HG03558 (cell line): ENCODE measurements at regions not wholly inside any gene's neighbourhood (a gene's known extent, or its start where the extent isn't known, plus 50 kb on each side); places are given as distances from the start of the nearest gene placed in this dataset.
"Not testable (repeated sequence)": the region's sequence is repeated elsewhere in the genome, so short reads cannot be mapped to it uniquely, and the experiment has no call there.

Experiments used
- ATAC-seq: cut with Tn5 transposase; IDR thresholded peaks from one replicate; pipeline ENCODE4 v1.9.1; 2021; ENCODE audit warnings: moderate number of reproducible peaks; ENCODE audit not compliant: unreplicated experiment; ENCODE audit errors: extremely low read depth

GRCh38 chr2:153532140-153532539 is 53.6 kb upstream of the RPRM start:
- no peak for ATAC-seq

DNA sequence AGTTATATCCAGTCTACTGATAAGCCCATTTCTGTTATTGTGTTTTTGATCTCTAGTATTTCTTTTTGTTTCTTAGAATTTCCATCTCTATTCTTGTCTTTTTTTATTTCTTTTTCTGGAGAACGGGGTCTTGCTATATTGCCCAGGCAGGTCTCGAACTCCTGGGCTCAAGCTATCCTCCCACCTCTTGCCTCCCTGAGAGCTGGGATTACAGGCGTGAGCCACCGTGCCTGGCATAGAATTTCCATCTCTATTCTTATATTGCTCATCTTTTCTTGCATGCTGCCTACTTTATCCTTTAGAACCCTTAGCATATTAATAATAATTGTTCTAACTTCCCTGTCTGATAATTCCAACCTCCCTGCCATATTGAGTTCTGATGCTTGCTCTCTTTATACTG is 55.2 kb upstream of the RPRM start:
- not testable (repeated sequence) for ATAC-seq

GRCh38 chr2:153534590-153534989 is 56.0 kb upstream of the RPRM start:
- ATAC-seq: not testable (repeated sequence)

- ATAC-seq: no peak
Measured at GRCh38 chr2:153536115-153536514, 57.6 kb upstream of the RPRM start.

DNA sequence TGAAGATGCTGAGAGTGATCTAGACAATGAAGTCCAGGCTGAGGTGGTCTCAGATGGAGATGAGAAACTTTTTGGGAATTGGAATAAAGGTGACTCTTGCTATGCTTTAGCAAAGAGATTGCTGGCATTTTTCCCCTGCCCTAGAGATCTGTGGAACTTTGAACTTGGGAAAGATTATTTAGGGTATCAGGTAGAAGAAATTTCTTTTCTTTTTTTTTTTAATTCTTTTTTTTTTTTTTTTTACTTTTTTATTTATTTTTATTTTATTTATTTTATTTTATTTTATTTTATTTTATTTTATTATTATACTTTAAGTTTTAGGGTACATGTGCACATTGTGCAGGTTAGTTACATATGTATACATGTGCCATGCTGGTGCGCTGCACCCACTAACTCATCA is 59.5 kb upstream of the RPRM start:
- not testable (repeated sequence) for ATAC-seq

GRCh38 chr2:153543635-153544071 is 65.1 kb upstream of the RPRM start:
- ATAC-seq: peak; percentile 92

GRCh38 chr2:153546358-153546757 is 67.8 kb upstream of the RPRM start:
- ATAC-seq: no peak

DNA sequence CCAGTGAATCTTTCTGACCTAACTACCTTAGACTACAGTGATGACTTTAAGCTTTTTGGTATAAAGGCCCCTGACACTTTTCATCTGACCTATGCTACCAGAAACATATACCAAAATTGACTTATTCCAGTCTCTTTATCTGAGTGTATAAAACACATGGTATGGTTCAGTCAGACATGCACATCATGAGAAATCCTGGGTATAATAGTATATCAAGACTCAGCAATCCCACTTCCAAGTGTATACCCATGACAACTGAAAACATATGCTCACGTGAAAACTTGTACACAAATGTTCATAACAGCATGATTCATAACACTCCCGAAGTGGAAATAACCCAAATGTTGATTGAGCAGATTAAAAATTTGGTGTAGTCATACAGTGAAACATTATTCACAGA is 70.0 kb upstream of the RPRM start:
- no peak for ATAC-seq

DNA sequence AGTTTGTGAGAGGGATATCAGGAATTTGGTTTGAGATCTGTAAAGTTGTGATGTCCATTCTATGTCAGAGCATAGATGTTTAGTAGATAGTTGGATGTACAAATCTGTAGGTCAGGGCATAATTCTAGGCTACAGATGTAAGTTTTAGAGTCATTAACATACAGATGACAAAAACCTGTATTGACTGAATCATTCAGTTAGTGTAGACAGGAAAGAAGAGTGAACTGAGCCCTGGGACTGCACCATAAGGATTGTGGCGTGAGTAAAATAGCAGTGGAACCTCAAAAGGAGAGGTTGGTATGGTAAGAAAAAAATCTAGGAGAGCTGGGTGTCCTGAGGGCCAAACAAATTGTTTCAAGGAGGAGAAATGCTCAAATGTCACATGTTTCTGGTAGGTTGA is 73.1 kb upstream of the RPRM start:
- ATAC-seq: no peak

DNA sequence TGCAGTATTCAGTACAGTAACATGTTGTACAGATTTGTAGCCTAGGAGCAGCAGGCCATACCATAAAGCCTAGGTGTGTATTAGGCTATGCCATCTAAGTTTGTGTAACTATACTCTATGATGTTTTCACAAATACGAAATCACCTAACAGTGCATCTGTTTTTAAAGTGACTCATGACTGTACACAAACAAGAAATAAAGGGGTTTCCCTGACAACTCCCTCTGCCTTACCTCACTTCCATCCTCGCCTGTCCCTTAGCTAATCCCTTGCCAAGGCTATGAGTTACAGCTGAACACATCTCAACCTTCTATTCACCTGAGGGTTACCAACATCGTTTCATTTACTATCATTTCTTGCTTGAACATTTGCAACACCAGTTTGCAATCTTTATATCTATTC is 78.6 kb upstream of the RPRM start:
- ATAC-seq: no peak

DNA sequence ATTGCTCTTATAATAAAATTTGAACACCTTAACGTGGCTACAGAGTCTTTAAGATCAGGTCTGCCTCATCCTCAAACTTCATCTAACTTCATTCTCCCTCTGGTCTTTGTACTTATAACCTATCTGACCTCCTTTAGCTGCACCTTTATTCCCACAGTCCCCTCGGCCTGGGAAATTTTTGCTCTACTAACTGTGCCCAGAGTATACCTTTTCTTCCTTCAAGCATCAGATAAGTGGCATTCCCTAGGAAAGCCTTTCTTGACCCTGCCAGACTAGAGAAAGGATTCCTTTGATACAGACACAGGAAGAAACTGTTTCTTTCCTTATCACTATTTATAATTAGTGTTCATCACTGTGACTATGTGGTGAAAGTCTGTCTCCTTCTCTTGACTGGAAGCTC is 79.2 kb upstream of the RPRM start:
- ATAC-seq: no peak

DNA sequence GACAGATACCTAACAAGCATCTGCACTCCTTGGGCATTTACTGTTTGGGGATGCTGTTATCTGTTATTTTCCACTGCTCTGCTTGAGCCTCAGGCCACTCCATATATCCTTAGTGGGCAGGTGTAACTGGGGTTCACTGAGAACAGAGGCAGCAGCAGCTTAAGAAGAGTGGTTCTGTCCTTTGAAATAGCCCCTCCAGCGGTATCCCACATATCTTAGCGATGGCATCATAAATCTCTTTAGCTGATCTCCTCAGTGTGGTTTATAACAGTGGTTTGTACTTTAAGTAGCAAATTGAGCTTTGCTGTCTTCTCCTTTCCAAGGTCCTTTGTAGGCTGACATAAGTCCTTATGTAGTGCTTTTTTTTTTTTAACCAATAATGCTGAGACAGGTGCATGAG is 79.7 kb upstream of the RPRM start:
- no peak for ATAC-seq

DNA sequence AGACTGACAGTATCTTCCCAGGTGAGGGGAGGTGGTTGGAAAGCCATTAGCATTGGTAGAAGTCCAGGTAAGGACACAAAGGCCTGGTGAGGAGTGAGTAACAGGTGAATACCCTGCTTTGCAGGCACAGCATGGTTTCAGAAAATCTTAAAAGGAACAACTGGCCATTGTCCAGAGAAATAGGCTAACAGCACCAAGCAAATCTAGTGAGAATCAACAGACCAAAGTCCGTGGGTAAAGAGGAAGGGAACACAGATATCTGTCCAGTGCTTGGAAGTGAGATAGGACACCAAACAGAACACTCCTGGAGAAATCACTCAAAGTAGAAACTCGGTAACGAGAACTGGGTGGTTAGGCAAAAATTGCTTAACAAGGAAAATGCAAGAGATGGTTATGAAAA is 88.8 kb upstream of the RPRM start:
- no peak for ATAC-seq

- no peak for ATAC-seq
Measured at GRCh38 chr2:153568105-153568504, 89.5 kb upstream of the RPRM start.

DNA sequence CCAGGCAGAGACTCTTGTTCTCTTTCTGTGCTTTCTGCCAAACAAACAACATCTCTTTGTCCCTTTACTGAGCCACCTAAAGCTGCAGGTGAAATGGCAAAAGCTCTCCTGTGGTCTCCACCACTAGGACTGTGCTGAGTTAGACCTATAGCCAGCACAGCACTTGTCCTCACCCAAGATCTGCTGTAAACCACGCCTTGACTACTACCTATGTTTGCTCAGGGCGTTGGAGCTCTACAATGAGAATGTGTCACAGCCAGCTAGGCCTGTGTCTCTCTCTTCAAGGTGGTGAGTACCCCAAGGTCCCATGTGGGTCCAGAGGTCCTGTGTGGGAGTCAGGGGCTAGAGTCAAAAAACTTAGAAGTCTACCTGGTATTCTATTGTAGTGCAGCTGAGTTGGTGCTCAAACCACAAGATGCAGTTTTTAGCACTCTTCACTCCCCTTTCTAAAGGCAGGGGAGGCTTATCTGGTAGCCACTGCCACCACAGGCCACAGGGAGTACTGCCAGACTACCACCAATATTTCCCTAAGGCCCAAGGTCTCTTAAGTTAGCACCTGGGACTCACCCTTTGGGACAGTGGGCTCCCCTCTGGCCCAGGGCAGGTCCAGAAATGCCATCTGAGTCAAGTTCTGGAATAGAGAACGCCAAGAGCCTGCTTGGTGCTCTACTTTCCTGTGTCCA is 96.8 kb upstream of the RPRM start:
- ATAC-seq: no peak

GRCh38 chr2:153584244-153584643 is 105.7 kb upstream of the RPRM start:
- no peak for ATAC-seq

GRCh38 chr2:153588408-153588807 is 109.8 kb upstream of the RPRM start:
- ATAC-seq: no peak

DNA sequence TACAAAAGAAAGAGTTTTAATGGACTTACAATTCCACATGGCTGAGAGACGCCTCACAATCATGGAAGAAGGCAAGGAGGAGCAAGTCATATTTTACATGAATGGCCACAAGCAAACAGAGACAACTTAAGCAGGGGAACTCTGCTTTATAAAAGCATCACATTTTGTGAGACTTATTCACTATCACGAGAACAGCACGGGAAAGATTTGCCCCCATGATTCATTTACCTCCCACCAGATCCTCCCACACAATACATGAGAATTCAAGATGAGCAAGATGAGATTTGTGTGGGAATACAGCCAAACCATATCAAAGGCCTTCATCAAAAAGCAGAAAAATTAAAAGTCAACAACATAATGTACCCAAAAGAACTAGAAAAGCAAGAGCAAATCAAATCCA is 111.0 kb upstream of the RPRM start:
- ATAC-seq: no peak

DNA sequence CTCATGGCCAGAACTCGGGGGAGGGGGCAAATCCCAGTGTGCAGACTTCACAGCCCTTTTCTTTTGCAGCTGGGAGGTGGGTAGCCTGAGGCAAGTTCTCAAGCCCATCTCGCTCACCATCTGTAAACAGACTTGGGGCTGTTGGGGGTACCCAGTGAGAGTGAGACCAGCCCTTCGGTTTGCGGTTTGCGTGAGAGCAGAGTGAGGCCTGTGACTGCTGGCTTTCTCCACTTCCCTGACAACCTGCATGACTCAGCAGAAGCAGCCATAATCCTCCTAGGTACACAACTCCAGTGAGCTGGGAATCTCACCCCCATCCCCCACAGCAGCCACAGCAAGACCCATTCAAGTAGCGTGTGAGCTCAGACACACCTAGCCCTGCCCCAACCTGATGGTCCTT is 114.5 kb upstream of the RPRM start:
- not testable (repeated sequence) for ATAC-seq

- no peak for ATAC-seq
Measured at GRCh38 chr2:153595939-153596338, 117.4 kb upstream of the RPRM start.

- ATAC-seq: no peak
Measured at GRCh38 chr2:153601812-153602211, 123.2 kb upstream of the RPRM start.

DNA sequence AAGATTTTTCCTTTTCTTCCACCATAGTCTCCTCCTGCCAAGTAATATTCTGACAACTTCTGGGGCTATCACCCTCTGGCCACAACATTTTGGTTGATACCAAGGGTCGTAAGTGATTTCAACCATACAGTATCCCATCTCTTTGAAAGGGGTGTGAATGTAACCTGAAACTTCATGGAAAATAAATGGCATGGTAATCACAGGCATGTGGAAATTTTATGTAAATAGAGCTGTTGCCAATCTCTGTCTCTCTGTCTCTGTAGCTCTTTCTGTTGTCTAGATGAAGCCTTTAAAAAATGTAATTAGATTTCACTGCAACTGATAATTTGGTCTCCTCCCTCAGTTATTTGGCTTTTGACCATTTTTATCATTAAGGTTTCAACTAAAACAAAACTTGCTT is 125.6 kb upstream of the RPRM start:
- ATAC-seq: no peak

- ATAC-seq: no peak
Measured at GRCh38 chr2:153606623-153607022, 128.1 kb upstream of the RPRM start.
